ENCODE measurements at regions not wholly inside any gene's neighbourhood (a gene's known extent, or its start where the extent isn't known, plus 50 kb on each side); places are given as distances from the start of the nearest gene placed in this dataset.

- Histone ChIP-seq H3K4me3 (ENCODE audit: low read length) (no peak overlapping the region), H3K9me3 (ENCODE audit: control insufficient read depth, insufficient read depth, low read length) (no peaks in the 10 kb centered on the region), H3K4me1 (ENCODE audit: control insufficient read depth, insufficient read depth, low read length) (no peaks in the 10 kb centered on the region), H3K36me3 (ENCODE audit: control insufficient read depth, insufficient read depth, low read length) (no peaks in the 10 kb centered on the region; the same call in 1 of the 2 replicates), H3K27ac (ENCODE audit: low read length) (no peak overlapping the region), H3K27me3 (ENCODE audit: control insufficient read depth, insufficient read depth, low read length) (no peaks in the 10 kb centered on the region)
- no CpG with 5 or more reads among the region's 4 CpGs for WGBS (ENCODE audit: insufficient coverage, insufficient read length)
- no peak for DNase-seq (ENCODE audit: low read depth, low spot score)
These were observed 325.2 kb downstream of the SUCLA2 start for GRCh38 chr13:47675871-47676270.

GRCh38 chr13:47673009-47673850, 327.8 kb downstream of the SUCLA2 start:
- DNase-seq (ENCODE audit: low read depth, low spot score) = no peak
- no CpG with 5 or more reads among the region's 5 CpGs for WGBS (ENCODE audit: insufficient coverage, insufficient read length)
- H3K27ac ChIP-seq (ENCODE audit: low read length) = no peak overlapping the region

GRCh38 chr13:47672245-47673008, 328.6 kb downstream of the SUCLA2 start:
- no peak for DNase-seq (ENCODE audit: low read depth, low spot score)
- Histone ChIP-seq H3K4me3 (ENCODE audit: low read length) (no peak overlapping the region), H3K27ac (ENCODE audit: low read length) (no peak overlapping the region), H3K36me3 (ENCODE audit: control insufficient read depth, insufficient read depth, low read length) (no peaks in the 10 kb centered on the region; the same call in 1 of the 2 replicates), H3K27me3 (ENCODE audit: control insufficient read depth, insufficient read depth, low read length) (no peaks in the 10 kb centered on the region), H3K9me3 (ENCODE audit: control insufficient read depth, insufficient read depth, low read length) (no peaks in the 10 kb centered on the region), H3K4me1 (ENCODE audit: control insufficient read depth, insufficient read depth, low read length) (no peaks in the 10 kb centered on the region)
- no CpG with 5 or more reads among the region's 3 CpGs for WGBS (ENCODE audit: insufficient coverage, insufficient read length)

More at GRCh38 chr13:47673009-47673850, 327.8 kb downstream of the SUCLA2 start:
- Histone ChIP-seq H3K9me3 (ENCODE audit: control insufficient read depth, insufficient read depth, low read length) (no peaks in the 10 kb centered on the region), H3K4me3 (ENCODE audit: low read length) (no peak overlapping the region), H3K4me1 (ENCODE audit: control insufficient read depth, insufficient read depth, low read length) (no peaks in the 10 kb centered on the region), H3K27me3 (ENCODE audit: control insufficient read depth, insufficient read depth, low read length) (no peaks in the 10 kb centered on the region), H3K36me3 (ENCODE audit: control insufficient read depth, insufficient read depth, low read length) (no peaks in the 10 kb centered on the region; the same call in 1 of the 2 replicates)

GRCh38 chr13:47671776-47672175, 329.3 kb downstream of the SUCLA2 start:
- Histone ChIP-seq H3K4me3 (ENCODE audit: low read length) (no peak overlapping the region), H3K27me3 (ENCODE audit: control insufficient read depth, insufficient read depth, low read length) (no peaks in the 10 kb centered on the region)
- WGBS (ENCODE audit: insufficient coverage, insufficient read length) = no CpG with 5 or more reads among the region's 3 CpGs

GRCh38 chr13:47665043-47665442, 336.0 kb downstream of the SUCLA2 start:
- Histone ChIP-seq H3K4me1 (ENCODE audit: control insufficient read depth, insufficient read depth, low read length) (no peaks in the 10 kb centered on the region), H3K9me3 (ENCODE audit: control insufficient read depth, insufficient read depth, low read length) (no peaks in the 10 kb centered on the region)
- WGBS (ENCODE audit: insufficient coverage, insufficient read length) = no CpG with 5 or more reads among the region's 3 CpGs

More at GRCh38 chr13:47671776-47672175, 329.3 kb downstream of the SUCLA2 start:
- H3K36me3 ChIP-seq (ENCODE audit: control insufficient read depth, insufficient read depth, low read length) = no peaks in the 10 kb centered on the region; the same call in 1 of the 2 replicates
- no peak overlapping the region for H3K27ac ChIP-seq (ENCODE audit: low read length)
- DNase-seq (ENCODE audit: low read depth, low spot score) = no peak
- H3K9me3 ChIP-seq (ENCODE audit: control insufficient read depth, insufficient read depth, low read length) = no peaks in the 10 kb centered on the region
- H3K4me1 ChIP-seq (ENCODE audit: control insufficient read depth, insufficient read depth, low read length) = no peaks in the 10 kb centered on the region

GRCh38 chr13:47661076-47661475, 340.0 kb downstream of the SUCLA2 start:
- H3K9me3 ChIP-seq (ENCODE audit: control insufficient read depth, insufficient read depth, low read length) = no peaks in the 10 kb centered on the region
- no peaks in the 10 kb centered on the region for H3K4me1 ChIP-seq (ENCODE audit: control insufficient read depth, insufficient read depth, low read length)
- H3K27me3 ChIP-seq (ENCODE audit: control insufficient read depth, insufficient read depth, low read length) = no peaks in the 10 kb centered on the region
- WGBS (ENCODE audit: insufficient coverage, insufficient read length) = no CpG with 5 or more reads among the region's 4 CpGs
- no peak overlapping the region for H3K4me3 ChIP-seq (ENCODE audit: low read length)
- no peaks in the 10 kb centered on the region for H3K36me3 ChIP-seq (ENCODE audit: control insufficient read depth, insufficient read depth, low read length)
- no peak overlapping the region for H3K27ac ChIP-seq (ENCODE audit: low read length)
- DNase-seq (ENCODE audit: low read depth, low spot score) = no peak

More at GRCh38 chr13:47665043-47665442, 336.0 kb downstream of the SUCLA2 start:
- no peak for DNase-seq (ENCODE audit: low read depth, low spot score)
- Histone ChIP-seq H3K4me3 (ENCODE audit: low read length) (no peak overlapping the region), H3K27ac (ENCODE audit: low read length) (no peak overlapping the region), H3K27me3 (ENCODE audit: control insufficient read depth, insufficient read depth, low read length) (no peaks in the 10 kb centered on the region), H3K36me3 (ENCODE audit: control insufficient read depth, insufficient read depth, low read length) (no peaks in the 10 kb centered on the region)

GRCh38 chr13:47656651-47657050, 344.4 kb downstream of the SUCLA2 start:
- no peak overlapping the region for H3K27ac ChIP-seq (ENCODE audit: low read length)
- no peak overlapping the region for H3K4me3 ChIP-seq (ENCODE audit: low read length)
- no peak for DNase-seq (ENCODE audit: low read depth, low spot score)
- WGBS (ENCODE audit: insufficient coverage, insufficient read length) = no CpG with 5 or more reads among the region's 1 CpG
- no peaks in the 10 kb centered on the region for H3K36me3 ChIP-seq (ENCODE audit: control insufficient read depth, insufficient read depth, low read length)
- H3K27me3 ChIP-seq (ENCODE audit: control insufficient read depth, insufficient read depth, low read length) = no peaks in the 10 kb centered on the region
- H3K4me1 ChIP-seq (ENCODE audit: control insufficient read depth, insufficient read depth, low read length) = no peaks in the 10 kb centered on the region
- no peaks in the 10 kb centered on the region for H3K9me3 ChIP-seq (ENCODE audit: control insufficient read depth, insufficient read depth, low read length)

- H3K9me3 ChIP-seq (ENCODE audit: control insufficient read depth, insufficient read depth, low read length) = no peaks in the 10 kb centered on the region
- no peak overlapping the region for H3K4me3 ChIP-seq (ENCODE audit: low read length)
- no peaks in the 10 kb centered on the region for H3K4me1 ChIP-seq (ENCODE audit: control insufficient read depth, insufficient read depth, low read length)
- no peak for DNase-seq (ENCODE audit: low read depth, low spot score)
- H3K27ac ChIP-seq (ENCODE audit: low read length) = no peak overlapping the region
- H3K36me3 ChIP-seq (ENCODE audit: control insufficient read depth, insufficient read depth, low read length) = no peaks in the 10 kb centered on the region
- no peaks in the 10 kb centered on the region for H3K27me3 ChIP-seq (ENCODE audit: control insufficient read depth, insufficient read depth, low read length)
These were observed 350.9 kb downstream of the SUCLA2 start for GRCh38 chr13:47650209-47650608.

GRCh38 chr13:47647001-47647400, 354.1 kb downstream of the SUCLA2 start:
- no peaks in the 10 kb centered on the region for H3K36me3 ChIP-seq (ENCODE audit: control insufficient read depth, insufficient read depth, low read length)
- H3K27me3 ChIP-seq (ENCODE audit: control insufficient read depth, insufficient read depth, low read length) = no peaks in the 10 kb centered on the region
- no peak overlapping the region for H3K27ac ChIP-seq (ENCODE audit: low read length)
- H3K4me1 ChIP-seq (ENCODE audit: control insufficient read depth, insufficient read depth, low read length) = no peaks in the 10 kb centered on the region
- no peaks in the 10 kb centered on the region for H3K9me3 ChIP-seq (ENCODE audit: control insufficient read depth, insufficient read depth, low read length)
- DNase-seq (ENCODE audit: low read depth, low spot score) = no peak
- no peak overlapping the region for H3K4me3 ChIP-seq (ENCODE audit: low read length)

- no peak for DNase-seq (ENCODE audit: low read depth, low spot score)
- WGBS (ENCODE audit: insufficient coverage, insufficient read length) = no CpG with 5 or more reads among the region's 1 CpG
- Histone ChIP-seq H3K27me3 (ENCODE audit: control insufficient read depth, insufficient read depth, low read length) (no peaks in the 10 kb centered on the region), H3K36me3 (ENCODE audit: control insufficient read depth, insufficient read depth, low read length) (no peaks in the 10 kb centered on the region), H3K4me3 (ENCODE audit: low read length) (no peak overlapping the region), H3K9me3 (ENCODE audit: control insufficient read depth, insufficient read depth, low read length) (no peaks in the 10 kb centered on the region), H3K4me1 (ENCODE audit: control insufficient read depth, insufficient read depth, low read length) (no peaks in the 10 kb centered on the region), H3K27ac (ENCODE audit: low read length) (no peak overlapping the region)
These were observed 354.8 kb downstream of the SUCLA2 start for GRCh38 chr13:47646298-47646697.

Measured in iPS DF 6.9 (cell line).